GM21723 (cell line): ENCODE measurements at regions not wholly inside any gene's neighbourhood (a gene's known extent, or its start where the extent isn't known, plus 50 kb on each side); places are given as distances from the start of the nearest gene placed in this dataset.
"Not testable (repeated sequence)": the region's sequence is repeated elsewhere in the genome, so short reads cannot be mapped to it uniquely, and the experiment has no call there.

Experiments
- ATAC-seq: cut with Tn5 transposase; IDR thresholded peaks from one replicate; pipeline ENCODE4 v1.9.1; 2021; ENCODE audit warnings: mild to moderate bottlenecking, moderate library complexity; ENCODE audit not compliant: unreplicated experiment

DNA sequence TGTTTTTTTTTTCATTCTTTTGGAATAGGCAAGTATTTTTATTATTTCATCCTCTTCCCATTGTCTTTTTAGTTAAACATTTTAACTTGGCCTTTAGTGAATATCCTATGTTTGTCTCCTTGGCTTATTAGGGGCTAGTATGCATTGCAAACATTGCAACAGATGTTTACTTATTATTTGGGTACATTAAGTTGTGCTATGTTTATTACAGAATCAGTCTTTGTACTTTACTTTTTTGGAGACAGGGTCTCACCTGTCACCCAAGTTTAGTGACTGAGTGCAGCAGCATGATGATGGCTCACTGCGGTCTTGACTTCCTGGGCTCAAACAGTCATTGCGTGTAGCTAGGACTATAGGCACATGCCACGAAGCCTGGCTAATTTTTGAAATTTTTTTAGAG is 51.1 kb upstream of the NUDT6 start:
- no peak for ATAC-seq

DNA sequence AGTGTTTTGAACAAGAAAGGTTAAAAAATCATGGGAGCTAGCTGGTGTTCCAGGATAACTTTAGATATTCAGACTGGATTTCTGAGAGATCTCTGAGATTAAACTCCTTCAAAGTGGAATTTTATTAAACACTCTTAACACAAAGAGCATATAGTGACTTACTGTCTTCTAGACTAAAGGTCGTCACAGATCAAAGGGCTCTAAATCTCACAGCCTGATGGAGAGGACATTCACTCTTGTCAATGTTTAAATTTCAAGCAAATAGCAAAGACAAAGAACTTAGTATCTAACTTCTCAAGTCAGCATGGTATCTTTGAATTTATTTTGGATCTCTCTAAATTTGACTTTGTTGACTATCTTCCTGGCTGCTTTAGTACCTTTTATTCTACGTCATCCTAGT is 53.7 kb upstream of the NUDT6 start:
- no peak for ATAC-seq

DNA sequence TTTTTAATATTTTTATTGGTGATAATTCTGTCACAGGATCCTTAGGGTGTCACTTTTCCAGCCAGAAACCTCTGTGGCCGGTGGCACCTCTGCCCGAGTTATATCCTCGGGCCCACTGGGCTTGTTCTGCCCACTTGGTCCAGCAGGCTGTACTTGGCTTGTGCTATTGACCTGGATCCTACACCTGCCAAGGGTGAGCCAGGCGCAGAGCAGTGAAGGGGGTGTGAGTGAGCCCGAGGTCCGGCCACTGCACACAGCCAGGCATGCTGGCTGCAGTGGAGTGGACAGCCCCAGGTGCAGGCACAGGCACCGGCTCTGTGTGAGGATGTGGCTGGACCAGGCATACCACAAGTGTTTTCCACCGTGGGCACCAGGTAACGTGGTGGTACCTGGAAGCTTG is 54.7 kb upstream of the NUDT6 start:
- no peak for ATAC-seq

DNA sequence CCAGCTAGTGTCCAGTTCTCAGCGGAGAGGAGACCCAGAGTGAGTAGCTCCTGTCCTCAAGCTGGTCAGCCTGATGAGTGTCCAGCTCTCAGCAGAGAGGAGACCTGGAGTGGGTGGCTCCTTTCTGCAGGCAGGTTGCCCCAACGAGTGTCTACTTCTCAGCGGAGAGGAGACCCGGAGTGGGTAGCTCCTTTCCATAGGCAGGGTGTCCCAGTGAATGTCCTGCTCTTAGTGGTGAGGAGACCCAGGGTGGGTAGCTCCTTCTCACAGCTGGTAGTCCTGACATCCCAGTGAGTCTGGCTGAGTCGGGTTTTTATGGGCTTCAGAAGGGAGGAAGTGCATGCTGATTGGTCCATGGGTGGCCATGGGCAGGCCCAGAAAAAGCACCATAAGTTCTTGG is 55.7 kb upstream of the NUDT6 start:
- ATAC-seq = no peak

DNA sequence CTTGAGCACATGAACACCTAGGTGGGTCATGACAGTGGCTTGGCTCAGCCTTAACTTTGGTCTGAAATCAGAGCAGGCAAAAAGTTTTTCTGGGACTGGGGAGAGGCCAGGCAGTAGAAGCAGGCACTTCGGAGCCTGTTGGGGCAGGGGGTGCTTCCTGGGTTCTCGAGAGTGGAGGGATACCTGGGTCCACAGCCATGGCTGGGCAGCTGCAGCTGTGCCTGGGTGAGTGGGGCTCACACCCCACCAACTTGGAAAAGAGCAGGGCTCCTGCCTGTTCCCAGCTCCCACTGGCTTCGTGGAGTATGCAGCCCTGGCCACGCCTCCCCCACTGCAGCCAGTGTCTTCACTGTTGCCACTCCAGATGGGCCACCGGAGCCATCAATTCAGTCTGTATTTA is 56.4 kb upstream of the NUDT6 start:
- no peak for ATAC-seq

DNA sequence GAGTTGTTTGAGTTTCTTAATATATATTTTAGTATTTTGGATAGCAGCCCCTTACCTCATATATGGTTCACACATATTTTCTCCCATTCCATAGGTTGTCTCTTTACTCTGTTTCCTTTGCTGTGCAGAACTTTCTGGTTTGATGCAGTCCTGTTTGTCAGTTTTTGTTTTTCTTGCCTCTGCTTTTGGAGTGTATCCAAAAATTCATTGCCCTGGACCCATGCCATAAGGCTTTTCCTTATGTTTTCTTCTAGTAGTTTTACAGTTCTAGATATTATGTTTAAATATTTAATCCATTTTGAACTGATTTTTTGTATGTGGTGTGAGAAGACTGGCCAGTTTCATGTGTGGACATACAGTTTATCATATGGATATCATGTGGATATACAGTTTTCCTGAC is 58.5 kb upstream of the NUDT6 start:
- ATAC-seq = no peak

DNA sequence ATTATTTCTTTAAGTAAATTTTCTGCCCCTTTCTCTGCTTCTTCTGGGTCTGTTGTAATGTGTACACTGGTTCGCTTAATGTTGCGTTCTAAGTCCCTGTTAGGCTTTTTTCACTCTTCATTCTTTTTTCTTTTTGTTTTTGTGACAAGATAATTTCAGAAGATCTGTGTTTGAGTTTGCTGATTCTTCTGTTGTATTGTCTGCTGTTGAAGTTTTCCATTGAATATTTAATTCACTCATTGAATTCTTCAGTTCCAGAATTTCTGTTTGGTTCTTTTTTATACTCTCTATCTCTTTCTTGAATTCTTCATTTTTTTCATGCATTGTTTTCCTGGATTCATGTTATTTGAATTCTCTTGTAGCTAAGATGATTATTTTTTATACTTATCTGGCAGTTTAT is 66.3 kb upstream of the NUDT6 start:
- no peak for ATAC-seq

DNA sequence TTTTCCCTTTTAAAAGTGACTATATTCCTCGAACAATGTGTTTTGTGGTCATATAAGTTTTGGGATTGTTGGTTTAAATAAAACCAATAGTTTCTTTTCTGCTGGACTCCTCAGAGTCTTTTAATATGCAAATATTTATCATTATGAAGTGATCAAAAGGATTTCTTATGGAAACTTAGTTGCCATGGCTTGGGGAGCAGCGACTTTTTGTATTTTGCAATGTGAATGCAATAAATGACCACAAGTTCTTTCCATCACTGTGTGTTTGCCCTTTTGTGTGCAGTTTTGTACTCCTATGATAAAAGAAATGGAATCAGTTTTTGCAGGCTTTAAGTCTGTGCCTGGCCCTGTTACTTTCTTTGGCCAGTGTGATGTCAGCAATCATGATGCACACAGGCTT is 68.5 kb upstream of the NUDT6 start:
- no peak for ATAC-seq

DNA sequence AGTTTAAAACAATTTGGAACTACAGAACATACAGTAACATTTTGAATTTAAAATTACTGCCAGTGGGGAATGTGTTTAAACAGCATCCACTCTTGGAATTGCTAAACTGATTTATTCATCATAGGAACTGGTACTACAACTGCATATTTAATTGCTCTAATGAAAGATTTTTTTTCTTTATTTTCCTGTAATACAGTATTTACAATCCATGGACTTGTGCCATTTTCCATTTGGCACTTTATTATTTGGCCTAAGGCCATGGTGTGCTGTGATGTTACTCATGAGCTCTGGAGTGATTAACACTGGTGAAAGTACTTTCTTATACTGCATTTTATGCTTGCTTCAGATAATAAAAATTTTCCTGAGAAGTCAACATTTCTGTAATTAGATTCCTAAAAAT is 69.7 kb upstream of the NUDT6 start:
- ATAC-seq = no peak

DNA sequence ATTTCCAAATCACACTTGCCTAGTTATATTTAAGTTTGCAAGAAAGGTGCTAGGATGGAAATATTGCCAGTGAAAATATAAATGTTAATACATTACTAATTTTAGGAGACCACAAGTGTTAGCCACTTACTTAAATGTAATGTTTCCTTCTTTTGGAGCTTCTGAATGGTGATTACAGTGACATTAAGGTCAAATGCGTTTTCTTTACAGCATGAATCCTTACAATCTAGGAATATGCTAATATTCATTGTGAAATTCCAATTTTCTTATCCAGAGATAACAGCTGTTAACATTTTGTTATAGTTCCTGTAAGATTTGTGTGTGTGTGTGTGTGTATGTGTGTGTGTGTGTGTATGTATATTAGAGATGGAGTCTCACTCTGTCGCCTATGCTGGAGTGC is 70.2 kb upstream of the NUDT6 start:
- no peak for ATAC-seq

DNA sequence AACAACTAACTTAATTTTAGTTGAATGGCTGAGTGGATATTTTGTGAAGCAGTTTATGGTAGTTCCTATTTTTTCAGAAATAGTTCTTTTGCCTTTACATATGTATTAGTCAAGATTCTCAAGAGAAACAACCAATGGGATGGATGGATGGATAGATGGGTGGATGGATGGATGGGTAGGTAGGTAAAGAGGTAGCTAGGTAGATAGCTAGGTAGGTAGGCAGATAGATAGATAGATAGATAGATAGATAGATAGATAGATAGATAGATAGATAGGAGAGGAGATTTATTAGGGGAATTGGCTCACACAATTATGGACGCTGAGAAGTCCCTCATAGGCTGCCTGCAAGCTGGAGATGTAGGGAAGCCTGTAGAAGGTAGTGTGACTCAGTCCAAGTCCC is 74.0 kb upstream of the NUDT6 start:
- no peak for ATAC-seq

DNA sequence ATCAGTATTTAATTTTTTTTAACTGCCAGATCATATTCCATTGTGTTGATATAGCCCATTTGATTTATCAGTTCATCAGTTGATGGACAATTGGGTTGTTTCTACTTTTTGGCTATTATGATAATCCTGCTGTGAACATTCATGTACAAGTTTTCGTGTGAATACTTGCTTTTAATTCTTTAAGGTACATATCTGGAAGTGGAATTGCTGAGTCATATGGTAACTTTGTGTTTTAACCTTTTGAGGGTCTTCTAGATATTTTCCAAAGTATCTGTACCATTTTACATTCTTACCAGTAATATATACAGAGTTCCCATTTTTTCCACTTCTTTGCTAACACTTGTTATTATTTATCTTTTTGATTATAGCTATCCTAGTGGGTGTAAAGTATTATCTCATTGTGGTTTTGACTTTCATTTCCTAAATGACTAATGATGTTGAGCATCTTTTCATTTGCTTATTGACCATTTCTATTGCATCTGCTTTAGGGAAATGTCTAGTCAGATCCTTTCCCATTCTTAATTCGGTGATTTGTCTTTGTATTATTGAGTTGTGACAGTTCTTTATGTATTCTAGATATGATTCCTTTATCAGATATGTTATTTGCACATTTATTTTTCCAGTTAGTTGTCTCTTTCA is 75.2 kb upstream of the NUDT6 start:
- peak; percentile 88 for ATAC-seq

DNA sequence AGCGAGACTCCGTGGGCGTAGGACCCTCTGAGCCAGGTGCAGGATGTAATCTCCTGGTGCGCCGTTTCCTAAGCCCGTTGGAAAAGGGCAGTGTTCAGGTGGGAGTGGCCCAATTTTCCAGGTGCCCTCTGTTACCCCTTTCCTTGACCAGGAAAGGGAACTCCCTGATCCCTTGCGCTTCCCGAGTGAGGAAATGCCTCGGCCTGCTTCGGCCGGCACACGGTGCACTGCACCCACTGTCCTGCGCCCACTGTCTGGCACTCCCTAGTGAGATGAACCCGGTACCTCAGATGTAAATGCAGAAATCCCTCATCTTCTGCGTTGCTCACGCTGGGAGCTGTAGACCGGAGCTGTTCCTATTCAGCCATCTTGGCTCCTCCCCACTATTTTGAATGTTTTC is 81.7 kb upstream of the NUDT6 start:
- ATAC-seq = not testable (repeated sequence)

DNA sequence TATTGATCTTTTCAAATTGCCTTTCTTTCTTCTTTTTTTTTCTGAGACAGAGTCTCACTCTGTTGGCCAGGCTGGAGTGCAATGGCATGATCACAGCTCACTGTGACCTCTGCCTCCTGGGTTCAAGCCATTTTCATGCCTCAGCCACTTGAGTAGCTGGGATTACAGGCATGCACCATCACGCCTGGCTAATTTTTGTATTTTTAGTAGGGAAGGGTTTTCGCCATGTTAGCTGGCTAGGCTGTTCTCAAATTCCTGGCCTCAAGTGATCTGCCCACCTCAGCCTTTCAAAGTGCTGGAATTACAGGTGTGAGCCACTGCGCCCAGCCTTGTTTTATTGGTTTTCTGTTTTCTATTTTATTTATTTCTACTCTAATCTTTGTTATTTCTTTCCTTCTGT is 82.7 kb upstream of the NUDT6 start:
- ATAC-seq = not testable (repeated sequence)

DNA sequence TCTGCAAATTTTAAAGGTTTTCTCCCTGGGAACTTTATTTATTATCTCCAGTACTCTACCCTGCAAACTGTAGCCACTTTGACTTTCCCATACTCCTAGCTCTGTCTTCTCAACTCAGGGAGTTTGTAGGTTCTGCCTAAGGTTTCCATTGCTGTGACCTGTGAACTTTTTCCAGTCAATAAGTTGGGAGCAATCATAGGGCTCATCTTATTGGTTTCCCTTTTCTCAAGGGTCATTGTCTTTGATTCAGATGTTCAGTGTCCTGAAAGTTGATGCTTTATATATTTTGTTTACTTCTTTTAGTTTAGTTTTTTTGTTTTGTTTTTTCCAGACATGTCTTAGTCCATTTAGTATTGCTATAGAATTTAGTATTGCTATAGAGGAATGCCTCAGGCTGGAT is 85.3 kb upstream of the NUDT6 start:
- ATAC-seq = no peak

DNA sequence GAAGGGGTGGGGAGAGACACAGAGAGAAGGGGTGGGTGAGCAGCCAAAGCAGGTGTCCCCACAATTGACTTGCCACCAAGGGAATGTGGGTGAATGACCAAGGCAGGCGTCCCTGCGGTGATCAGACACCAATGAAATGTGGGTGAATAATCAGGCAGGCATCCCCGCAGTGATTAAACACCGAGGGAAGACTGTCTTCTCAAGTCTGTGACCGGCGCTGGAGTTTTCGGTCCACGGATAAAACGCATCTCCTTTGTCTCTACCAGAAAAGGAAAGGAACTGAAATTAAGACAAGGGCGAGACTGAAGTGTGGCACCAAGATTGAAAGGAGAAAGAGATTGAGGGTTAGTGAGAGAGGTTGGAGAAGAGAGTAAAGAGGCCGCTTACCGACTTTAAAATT is 90.0 kb upstream of the NUDT6 start:
- ATAC-seq = not testable (repeated sequence)

DNA sequence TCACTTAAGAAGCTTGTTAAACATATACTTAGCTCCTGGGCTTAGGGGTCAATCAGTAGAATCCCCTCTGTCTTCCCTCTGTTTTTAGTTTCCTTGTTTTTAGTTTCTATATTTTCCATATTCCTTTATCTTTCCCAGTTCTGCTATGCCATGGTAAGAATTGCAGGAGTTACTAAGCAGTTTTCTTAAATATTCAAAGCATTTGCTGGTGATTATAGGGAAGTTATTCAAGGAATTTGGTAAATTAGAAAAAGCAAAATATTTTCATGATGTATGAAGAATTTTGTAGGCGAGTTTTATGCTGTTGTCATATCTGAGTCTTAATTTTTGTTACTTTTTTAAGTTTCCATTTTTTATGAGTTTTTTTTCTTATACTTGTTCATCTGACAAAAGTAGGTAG is 91.6 kb upstream of the NUDT6 start:
- ATAC-seq = no peak

DNA sequence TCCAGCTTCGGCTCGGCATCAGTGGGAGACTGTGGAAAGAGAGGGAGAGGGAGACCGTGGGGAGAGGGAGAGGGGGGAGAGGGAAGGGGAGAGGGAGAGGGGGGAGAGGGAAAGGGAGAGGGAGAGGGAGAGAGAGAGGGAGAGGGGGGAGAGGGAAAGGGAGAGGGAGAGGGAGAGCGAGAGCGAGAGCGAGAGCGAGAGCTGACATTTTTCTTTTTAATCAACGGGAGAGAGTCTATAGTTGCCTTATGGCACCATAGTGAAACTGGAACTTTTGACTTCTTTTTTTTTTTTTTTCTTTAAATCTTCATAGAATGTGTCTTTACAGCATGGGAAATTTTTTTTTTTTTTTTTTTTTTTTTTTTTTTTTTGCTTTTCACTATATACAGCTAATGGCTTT is 94.7 kb upstream of the NUDT6 start:
- no peak for ATAC-seq

DNA sequence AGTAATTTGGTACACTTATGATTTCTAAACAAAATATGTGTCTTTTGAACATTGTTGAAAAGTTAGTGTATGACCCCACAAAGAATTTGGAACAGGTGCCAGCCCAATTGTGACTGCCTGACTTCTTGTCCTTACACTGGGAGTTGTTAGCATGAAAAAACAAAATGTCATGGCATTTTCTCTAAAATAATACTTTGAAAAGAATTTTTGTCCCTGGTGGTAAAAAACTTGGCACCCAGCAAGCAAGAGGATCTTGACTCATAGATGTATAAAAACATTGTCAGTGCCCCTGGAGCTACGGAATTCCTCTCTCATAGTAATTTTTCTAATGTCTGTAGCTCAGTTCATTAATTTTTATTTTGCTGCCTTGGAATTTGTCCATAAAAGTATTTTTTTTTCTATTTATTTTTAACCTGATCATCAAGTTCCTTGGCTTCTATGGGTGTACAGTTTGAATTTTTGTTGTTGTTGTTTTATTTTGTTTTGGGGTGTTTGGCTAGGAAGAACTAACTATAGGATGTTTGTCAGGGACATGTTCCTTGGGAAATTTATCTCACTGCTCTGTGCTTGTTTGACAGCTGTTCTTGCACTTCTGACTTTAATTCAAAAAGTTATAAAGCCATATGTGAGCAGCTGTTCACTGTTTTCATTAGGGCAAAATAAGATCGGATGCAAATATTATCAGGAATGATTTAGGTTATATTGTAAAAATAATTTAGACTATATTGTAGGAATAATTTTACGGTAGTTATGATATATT is 95.4 kb upstream of the NUDT6 start:
- ATAC-seq = no peak

DNA sequence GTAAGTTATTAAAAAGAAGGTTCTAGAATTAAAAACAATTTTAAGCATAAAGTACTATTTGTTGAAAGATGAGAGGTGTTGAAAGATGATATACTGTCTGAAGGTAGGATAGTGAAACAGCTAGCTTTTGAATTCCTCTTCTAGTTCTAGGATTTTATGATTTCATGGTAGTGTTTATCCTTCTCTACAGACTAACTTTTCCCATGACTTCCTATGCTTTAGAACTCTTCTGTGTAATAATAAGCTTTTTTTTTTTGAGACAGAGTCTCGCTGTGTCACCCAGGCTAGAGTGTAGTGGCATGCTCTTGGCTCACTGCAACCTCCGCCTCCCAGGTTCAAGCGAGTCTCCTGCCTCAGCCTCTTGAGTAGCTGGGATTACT is 96.0 kb upstream of the NUDT6 start:
- no peak for ATAC-seq

DNA sequence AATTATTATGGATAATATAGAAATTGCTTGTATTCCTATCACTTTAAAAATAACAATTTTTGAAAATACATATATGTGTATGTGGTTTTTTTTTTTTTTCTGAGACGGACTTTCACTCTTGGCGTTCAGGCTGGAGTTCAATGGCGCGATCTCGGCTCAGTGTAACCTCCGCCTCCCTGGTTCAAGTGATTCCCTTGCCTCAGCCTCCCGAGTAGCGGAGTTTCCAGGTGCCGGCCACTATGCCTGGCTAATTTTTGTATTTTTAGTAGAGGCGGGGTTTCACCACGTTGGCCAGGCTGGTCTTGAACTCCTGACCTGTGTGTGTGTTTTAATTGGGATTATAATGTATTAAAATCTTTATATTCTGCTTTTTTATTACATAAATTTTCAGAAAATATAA is 97.9 kb upstream of the NUDT6 start:
- no peak for ATAC-seq

DNA sequence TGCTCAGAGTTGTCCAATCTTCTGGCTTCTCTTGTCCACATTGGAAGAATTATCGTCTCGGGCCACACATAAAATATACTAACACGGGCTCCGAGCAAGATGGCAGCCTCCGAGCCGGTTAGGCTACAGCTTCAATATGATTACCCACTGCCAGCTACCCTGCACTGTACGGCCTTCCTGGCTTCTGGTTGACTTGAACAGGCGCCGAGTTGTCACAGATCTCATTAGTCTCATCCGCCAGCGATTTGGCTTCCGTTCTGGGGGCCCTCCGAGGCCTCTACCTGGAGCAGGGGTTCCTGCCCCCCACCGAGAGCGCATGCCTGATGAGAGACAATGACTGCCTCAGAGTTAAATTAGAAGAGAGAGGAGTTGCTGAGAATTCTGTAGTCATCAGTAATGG is 101.2 kb upstream of the NUDT6 start:
- no peak for ATAC-seq

DNA sequence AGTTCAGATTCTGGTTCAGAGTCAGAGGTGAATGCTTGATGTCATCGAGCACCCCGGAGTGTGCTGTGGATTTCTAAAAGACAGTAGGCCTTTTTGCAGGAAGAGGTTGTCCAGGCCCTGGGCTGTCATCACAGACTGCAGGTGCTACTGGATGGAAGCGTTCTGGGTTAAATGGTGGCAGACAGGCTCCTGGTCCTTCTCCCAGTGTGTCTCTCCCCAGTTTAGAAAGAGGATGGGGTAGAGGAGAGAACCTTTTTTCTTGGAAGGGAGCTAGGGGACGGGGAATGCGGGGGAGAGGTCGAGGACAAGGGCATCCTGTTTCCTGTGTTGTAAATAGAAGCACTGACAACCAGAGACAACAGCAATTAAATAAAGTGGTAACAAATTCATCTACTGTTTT is 102.3 kb upstream of the NUDT6 start:
- ATAC-seq = no peak
